AG04449 (cell line): ENCODE measurements at regions not wholly inside any gene's neighbourhood (a gene's known extent, or its start where the extent isn't known, plus 50 kb on each side); places are given as distances from the start of the nearest gene placed in this dataset.

Experiments
- CTCF ChIA-PET: fragments of 350-600 bp; formaldehyde crosslinking; extraction: SDS; loops from one replicate; lab custom pipeline; 2021; ENCODE audit warnings: antibody characterized with exemption; lab: Yijun Ruan, JAX
- POLR2A ChIA-PET: fragments of 400-600, 350-600 bp; formaldehyde crosslinking; extraction: SDS; loops from one replicate; lab custom pipeline; 2020; ENCODE audit warnings: antibody characterized with exemption, inconsistent platforms; lab: Yijun Ruan, JAX
- DNase-seq: peaks from one replicate; pipeline ENCODE4 v3.0.0-alpha.2; 2010; ENCODE audit warnings: low read depth, low spot score
- H3K4me3 ChIP-seq: 2 replicates; pipeline ENCODE4 v1.5.1; 2011; ENCODE audit warnings: low read depth, mild to moderate bottlenecking, control low read depth, low read length
- TF ChIP-seq, protein P1 (sequence below): IDR thresholded peaks from one replicate; pipeline ENCODE4 v1.5.1; 2011; ENCODE audit warnings: mild to moderate bottlenecking, moderate library complexity, low read length, control low read depth, inconsistent platforms; ENCODE audit not compliant: insufficient read depth; ENCODE audit errors: missing control alignments

DNA sequence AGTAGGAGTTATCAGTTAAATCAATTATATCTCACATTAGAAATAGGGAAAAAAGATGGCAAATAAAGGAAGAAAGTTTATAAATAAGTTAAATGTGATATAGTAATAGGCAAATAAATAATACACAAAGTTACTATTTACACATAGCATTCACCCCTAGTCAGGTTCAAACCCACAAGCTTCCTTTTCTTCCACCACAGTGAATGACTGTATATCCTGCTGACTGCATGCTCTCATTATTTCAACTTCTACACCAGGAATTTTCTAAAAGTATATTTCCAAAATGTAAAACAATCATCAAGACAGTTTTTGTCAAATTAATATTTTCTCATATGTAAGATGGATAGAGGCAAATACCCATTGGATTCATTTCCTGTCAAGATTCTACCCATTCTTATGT lies 548.6 kb upstream of the SLITRK5 start:
- CTCF ChIA-PET: no interaction called here
- no peak for DNase-seq
- H3K4me3 ChIP-seq: no peak overlapping the region
- POLR2A ChIA-PET: no interaction called here
- TF ChIP-seq, protein P1, sequence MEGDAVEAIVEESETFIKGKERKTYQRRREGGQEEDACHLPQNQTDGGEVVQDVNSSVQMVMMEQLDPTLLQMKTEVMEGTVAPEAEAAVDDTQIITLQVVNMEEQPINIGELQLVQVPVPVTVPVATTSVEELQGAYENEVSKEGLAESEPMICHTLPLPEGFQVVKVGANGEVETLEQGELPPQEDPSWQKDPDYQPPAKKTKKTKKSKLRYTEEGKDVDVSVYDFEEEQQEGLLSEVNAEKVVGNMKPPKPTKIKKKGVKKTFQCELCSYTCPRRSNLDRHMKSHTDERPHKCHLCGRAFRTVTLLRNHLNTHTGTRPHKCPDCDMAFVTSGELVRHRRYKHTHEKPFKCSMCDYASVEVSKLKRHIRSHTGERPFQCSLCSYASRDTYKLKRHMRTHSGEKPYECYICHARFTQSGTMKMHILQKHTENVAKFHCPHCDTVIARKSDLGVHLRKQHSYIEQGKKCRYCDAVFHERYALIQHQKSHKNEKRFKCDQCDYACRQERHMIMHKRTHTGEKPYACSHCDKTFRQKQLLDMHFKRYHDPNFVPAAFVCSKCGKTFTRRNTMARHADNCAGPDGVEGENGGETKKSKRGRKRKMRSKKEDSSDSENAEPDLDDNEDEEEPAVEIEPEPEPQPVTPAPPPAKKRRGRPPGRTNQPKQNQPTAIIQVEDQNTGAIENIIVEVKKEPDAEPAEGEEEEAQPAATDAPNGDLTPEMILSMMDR: no peak

GRCh38 chr13:87123987-87124784 lies 547.0 kb upstream of the SLITRK5 start:
- no peak overlapping the region for H3K4me3 ChIP-seq
- TF ChIP-seq, protein P1: no peak
- DNase-seq: peak; percentile 19
- CTCF ChIA-PET: no interaction called here
- POLR2A ChIA-PET: no interaction called here

GRCh38 chr13:87124785-87125074 lies 546.4 kb upstream of the SLITRK5 start:
- CTCF ChIA-PET: no interaction called here
- no peak for DNase-seq
- no peak overlapping the region for H3K4me3 ChIP-seq

GRCh38 chr13:87128036-87128435 lies 543.1 kb upstream of the SLITRK5 start:
- POLR2A ChIA-PET: no interaction called here
- H3K4me3 ChIP-seq: no peak overlapping the region
- DNase-seq: no peak
- CTCF ChIA-PET: no interaction called here
- TF ChIP-seq, protein P1: no peak

More at GRCh38 chr13:87124785-87125074, 546.4 kb upstream of the SLITRK5 start:
- TF ChIP-seq, protein P1: no peak
- POLR2A ChIA-PET: no interaction called here

DNA sequence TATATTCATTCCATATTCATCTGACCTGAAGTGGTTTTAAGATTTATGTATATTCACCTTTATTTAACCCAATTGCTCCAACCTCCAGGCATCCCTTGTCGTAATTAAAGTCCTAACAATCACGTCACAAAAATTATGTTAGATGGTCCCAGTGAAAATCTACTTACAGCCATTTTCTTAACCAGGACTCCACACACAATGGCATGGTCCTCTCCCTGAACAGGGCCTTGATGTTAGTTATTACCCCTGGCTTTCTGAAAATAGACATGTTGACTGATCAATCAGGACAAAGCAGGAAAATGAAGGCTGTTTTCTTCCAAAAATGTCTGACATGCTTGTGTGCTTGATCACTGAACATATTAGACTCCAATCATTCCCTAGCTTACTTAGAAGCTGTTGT lies 542.7 kb upstream of the SLITRK5 start:
- no peak overlapping the region for H3K4me3 ChIP-seq
- TF ChIP-seq, protein P1: no peak
- POLR2A ChIA-PET: no interaction called here
- DNase-seq: no peak
- CTCF ChIA-PET: no interaction called here

DNA sequence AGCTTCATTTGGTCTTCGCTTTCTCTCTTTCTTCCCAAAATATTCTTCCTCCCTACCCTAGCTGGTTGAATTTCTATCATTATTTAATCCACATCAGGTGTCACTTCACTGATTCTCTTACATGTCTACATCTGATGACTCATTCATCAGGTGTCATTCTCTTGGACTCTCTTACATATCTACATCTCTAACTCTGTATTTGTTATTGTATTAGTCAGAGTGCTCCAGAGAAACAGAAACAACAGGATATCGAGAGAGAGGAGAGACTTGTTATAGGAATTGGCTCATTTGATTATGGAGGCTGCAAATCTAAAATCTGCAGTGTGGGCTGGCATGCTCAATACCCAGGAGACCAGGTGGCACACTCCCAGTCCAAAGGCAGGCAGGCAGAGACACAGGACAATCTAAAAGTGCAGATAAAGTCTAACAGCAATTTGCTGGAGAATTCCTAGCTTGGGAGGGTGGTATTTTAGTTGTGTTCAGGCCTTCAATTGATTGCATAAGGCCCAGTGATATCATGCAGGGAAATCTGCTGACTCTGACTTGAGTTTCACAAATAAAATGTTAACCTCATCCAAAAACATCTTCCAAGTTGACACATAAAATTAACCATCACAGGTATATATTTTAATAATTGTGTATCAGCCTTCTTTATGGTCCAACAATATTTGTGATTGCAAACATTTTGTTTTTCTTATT lies 541.4 kb upstream of the SLITRK5 start:
- H3K4me3 ChIP-seq: no peak overlapping the region
- TF ChIP-seq, protein P1: no peak
- ChIA-PET POLR2A (no interaction called here), CTCF (no interaction called here)
- DNase-seq: no peak
